ENCODE measurements at regions not wholly inside any gene's neighbourhood (a gene's known extent, or its start where the extent isn't known, plus 50 kb on each side); places are given as distances from the start of the nearest gene placed in this dataset.

DNA sequence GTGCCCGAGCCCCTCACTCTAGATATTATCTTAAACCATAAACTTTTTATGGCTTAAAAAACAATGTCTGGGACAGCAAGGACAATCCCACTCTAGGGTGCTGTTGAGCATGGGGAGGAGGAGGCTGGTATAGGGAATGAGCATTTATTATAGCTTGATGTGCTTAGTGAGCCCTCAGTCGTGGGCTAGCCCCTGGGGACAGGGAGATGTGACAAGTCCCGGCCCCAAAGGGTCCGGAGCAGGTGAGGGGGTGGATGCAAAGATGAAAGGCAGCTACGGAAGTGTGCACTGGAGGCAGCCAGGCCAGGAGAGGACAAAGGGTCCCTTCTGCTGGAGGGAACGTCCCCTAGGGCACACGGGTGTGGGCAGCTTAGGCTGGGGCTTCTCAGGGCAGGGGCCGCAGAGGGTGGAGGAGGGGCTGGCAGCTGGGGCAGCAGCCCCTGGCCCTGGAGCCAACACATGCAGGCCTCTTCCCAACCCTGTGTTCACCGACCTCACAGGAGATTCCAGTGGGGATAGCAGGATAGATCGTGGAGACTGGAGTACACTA is 106.3 kb upstream of the GPC1 start:
- DNase-seq (ENCODE audit: low spot score in 2 of 2) (no peak), ATAC-seq (ENCODE audit: low read depth) (no peak)
- Mint-ChIP-seq H3K4me1 (no peaks in the 10 kb centered on the region), H3K9me3 (peaks cover 7% of the 10 kb centered on the region), H3K4me3 (no peak overlapping the region), H3K27ac (no peak overlapping the region), H3K36me3 (no peaks in the 10 kb centered on the region), H3K27me3 (no peaks in the 10 kb centered on the region)

DNA sequence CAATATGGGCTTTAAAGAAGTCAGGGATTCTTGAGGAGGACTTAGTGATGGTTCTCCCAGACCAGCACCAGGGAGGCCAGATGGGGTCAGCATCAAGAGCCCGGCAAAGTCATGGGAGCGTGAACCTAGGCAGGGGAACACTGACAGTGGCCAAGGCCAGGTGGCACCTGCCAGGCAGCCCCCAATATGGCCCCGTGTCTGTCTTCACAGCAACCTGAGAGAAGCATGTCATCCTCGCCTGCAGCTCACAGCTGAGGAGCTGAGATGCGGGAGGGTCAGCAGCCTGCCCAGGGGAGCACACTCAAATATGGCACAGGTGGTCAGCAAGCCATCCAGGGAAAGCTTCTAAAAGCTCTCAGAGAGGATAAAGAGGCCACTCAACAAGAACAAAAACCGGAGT is 105.7 kb upstream of the GPC1 start:
- H3K4me1 Mint-ChIP-seq = no peaks in the 10 kb centered on the region
- H3K27me3 Mint-ChIP-seq = no peaks in the 10 kb centered on the region
- H3K36me3 Mint-ChIP-seq = no peaks in the 10 kb centered on the region
- peaks cover 7% of the 10 kb centered on the region for H3K9me3 Mint-ChIP-seq
- H3K27ac Mint-ChIP-seq = no peak overlapping the region
- H3K4me3 Mint-ChIP-seq = no peak overlapping the region
- ATAC-seq (ENCODE audit: low read depth) (no peak), DNase-seq (ENCODE audit: low spot score in 2 of 2) (no peak)

DNA sequence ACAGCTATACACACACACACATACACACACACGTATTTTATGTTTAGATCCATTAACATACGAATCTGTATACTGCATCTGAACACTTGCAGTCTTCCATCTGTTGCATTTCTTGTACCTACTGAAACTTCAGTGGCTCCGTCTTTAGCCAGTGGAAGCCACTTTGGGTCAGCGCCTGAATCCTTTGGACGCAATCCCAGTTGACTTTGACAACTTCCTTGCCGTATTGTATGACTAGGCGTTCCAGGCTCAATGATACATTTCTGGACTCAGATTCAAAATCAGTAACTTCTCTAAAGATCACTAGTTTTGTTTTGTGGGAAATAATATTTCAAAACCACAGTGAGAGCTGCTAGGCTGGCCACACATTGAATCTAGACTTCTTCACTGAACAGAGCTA is 101.5 kb upstream of the GPC1 start:
- ATAC-seq (ENCODE audit: low read depth) (no peak), DNase-seq (ENCODE audit: low spot score in 2 of 2) (no peak)
- Mint-ChIP-seq H3K36me3 (no peaks in the 10 kb centered on the region), H3K27ac (no peak overlapping the region), H3K4me1 (no peaks in the 10 kb centered on the region), H3K27me3 (peaks cover 9% of the 10 kb centered on the region), H3K9me3 (peaks cover 7% of the 10 kb centered on the region), H3K4me3 (no peak overlapping the region)

DNA sequence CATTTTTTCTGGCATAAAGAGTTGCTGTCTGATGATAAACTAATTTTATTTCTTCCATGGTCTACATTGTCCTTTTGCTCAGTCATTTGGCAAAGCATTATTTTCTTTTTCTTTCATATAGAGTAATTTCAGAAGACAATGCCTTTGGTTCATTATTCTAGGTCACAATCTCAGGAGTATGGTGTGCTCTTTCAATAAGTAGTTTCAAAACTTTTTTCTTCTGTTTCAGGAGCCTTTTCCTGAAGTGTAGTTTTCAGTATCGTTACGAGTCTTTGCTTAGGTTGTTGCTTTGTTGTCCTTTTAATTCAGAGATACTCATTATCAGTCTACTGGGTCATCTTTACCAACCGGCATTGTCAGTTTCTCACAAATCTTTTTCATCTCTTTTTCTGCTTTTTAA is 100.4 kb upstream of the GPC1 start:
- Mint-ChIP-seq H3K27ac (no peak overlapping the region), H3K4me1 (no peaks in the 10 kb centered on the region), H3K9me3 (peaks cover 7% of the 10 kb centered on the region), H3K27me3 (peaks cover 11% of the 10 kb centered on the region), H3K36me3 (no peaks in the 10 kb centered on the region), H3K4me3 (no peak overlapping the region)
- DNase-seq (ENCODE audit: low spot score in 2 of 2) (no peak), ATAC-seq (ENCODE audit: low read depth) (no peak)

DNA sequence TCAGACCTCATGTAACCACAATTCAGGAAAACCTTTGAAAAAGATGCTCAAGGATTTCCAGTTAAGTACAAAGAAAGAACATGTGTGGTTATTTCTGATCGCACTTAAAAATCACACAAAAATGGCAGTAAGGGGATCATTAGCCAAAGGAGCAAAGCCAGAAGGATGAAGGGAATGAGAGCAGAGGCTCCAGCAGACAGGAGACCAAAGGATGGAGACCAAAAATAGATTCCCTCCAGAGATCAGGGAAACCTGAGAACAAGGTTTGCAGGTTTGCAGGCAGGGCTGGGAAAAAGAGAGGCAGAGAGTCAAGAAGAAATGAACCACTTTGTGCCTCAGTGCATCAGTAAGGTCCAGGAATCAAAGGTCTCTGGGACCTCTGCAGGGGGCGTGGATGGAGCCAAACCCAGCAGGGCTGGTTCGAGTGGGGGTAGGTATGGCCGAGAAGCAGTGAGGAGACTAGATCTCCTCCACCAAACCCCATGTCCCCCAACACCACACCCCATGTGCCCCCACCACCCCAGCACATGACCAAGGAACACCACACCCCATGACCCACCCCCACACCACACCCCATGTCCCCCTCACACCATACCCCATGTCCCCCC is 98.5 kb upstream of the GPC1 start:
- no peak overlapping the region for H3K4me3 Mint-ChIP-seq
- peaks cover 11% of the 10 kb centered on the region for H3K27me3 Mint-ChIP-seq
- H3K9me3 Mint-ChIP-seq = peaks cover 5% of the 10 kb centered on the region
- no peak overlapping the region for H3K27ac Mint-ChIP-seq
- no peak for DNase-seq (ENCODE audit: low spot score in 2 of 2)
- ATAC-seq (ENCODE audit: low read depth) = no peak
- H3K4me1 Mint-ChIP-seq = no peaks in the 10 kb centered on the region
- no peaks in the 10 kb centered on the region for H3K36me3 Mint-ChIP-seq

DNA sequence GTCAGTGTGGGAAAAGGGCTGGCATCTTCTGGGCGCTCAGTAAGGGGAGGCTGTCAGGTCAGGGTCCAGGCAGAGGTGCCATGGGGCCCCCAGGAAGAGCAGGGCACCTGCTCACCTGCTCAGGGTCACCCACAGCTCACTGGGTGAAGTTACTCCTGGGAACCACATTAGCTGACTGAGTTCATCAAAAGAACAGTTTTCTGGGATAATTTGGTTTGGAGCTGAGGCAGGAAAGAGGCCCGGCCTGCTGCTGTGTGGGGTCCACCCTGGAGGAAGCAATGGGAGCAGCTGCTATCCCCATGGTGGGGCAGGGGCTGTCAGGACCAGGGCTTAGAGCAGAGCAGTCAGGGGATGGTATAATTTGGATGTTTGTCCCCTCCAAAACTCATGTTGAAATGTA is 97.2 kb upstream of the GPC1 start:
- no peak overlapping the region for H3K27ac Mint-ChIP-seq
- H3K4me3 Mint-ChIP-seq = no peak overlapping the region
- no peaks in the 10 kb centered on the region for H3K9me3 Mint-ChIP-seq
- no peak for ATAC-seq (ENCODE audit: low read depth)
- no peak for DNase-seq (ENCODE audit: low spot score in 2 of 2)
- no peaks in the 10 kb centered on the region for H3K36me3 Mint-ChIP-seq
- H3K27me3 Mint-ChIP-seq = peaks cover 11% of the 10 kb centered on the region
- H3K4me1 Mint-ChIP-seq = no peaks in the 10 kb centered on the region

DNA sequence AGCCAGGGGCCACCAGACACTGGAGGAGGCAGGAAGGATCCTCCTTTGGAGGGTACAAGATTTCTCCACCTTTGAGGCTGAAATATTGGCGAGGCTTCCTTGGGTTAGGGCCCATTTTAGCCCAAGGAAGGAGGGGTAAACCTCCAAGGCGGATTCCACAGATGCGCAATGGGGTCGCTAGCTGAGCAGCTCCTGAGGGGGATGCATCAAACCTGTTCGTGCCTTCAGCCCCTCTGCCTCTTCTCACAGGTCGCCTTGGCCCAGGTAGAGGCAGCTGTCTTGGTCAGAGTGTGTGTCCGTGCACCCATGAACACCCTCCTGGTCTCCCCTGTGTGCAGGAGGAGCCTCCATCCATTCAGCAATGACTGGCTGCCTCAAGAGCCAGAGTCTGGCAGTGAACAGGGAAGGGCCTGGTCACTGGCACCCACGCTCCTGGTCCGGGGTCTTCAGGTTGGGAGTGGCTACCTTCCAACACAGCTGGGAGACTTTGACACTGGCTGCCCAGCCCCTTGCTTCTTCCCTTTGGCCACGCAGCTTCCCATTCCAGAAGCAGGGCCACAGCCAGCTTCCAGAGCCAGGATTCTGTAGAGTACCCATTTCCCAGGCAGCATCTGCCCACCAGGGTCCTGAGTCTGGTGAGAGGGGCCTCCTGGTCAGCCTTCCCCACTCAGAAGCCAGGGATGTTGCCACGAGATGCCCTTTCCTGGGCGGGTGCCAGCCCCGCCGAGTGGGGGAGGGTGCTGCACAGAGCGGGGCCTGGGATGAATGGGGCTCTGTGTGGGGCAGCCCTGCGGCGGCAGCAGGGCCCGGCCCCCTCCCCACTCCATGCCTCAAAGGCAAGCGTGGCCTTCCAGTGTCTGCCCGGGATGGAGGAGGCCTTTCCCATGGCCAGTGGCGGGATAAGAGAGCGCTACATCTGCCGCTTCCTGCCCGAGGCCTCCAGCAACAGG is 95.8 kb upstream of the GPC1 start:
- no peak for ATAC-seq (ENCODE audit: low read depth)
- no peak overlapping the region for H3K27ac Mint-ChIP-seq
- no peak for DNase-seq (ENCODE audit: low spot score in 2 of 2)

DNA sequence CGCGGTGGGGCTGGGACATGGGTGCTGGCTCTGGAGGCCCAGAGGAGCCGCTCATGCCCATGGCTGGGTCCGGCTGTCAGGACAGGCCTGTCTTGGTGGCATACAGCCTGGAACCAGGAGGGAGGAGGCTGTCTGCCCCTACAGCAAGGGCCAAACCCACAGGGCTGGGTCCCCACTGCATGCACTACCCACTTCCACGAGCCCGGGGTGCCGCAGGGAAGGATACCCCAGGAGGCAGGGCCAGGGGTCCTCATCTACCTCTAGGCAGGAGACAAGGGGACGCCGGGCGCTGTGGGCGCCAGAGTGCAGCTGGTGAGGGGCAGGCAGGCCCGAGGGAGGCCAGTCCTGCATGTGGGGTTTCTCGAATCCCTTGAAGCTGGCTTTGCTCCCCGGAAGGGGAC is 95.1 kb upstream of the GPC1 start:
- no peak for ATAC-seq (ENCODE audit: low read depth)
- Mint-ChIP-seq H3K4me3 (no peak overlapping the region), H3K9me3 (no peaks in the 10 kb centered on the region), H3K27ac (no peak overlapping the region), H3K27me3 (peaks cover 11% of the 10 kb centered on the region), H3K36me3 (no peaks in the 10 kb centered on the region), H3K4me1 (no peaks in the 10 kb centered on the region)
- DNase-seq (ENCODE audit: low spot score in 2 of 2) = no peak

More for the DNA sequence above, 95.8 kb upstream of the GPC1 start:
- Mint-ChIP-seq H3K9me3 (no peaks in the 10 kb centered on the region), H3K27me3 (peaks cover 11% of the 10 kb centered on the region), H3K4me3 (no peak overlapping the region), H3K4me1 (no peaks in the 10 kb centered on the region), H3K36me3 (no peaks in the 10 kb centered on the region)

DNA sequence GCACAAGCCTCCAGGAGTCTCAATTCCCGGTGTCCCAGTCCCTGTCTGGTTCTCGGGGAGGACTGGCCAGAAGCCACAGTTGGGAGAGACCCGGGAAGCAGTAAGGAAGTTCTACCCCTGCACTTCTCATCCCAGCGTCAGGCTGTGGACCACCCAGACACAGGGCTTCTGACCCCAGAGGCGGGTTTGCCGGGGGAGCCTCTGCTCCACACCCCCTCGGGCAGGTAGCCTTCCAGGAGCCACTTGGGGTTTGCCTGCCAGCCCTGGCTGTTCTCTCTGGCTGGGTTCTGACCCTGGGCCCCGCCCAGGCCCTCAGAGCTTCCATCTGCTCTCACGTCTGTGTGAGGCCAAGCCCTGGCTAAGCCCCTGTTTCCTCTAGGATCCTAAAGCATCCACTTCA is 94.4 kb upstream of the GPC1 start:
- H3K27me3 Mint-ChIP-seq = peaks cover 13% of the 10 kb centered on the region
- H3K4me1 Mint-ChIP-seq = no peaks in the 10 kb centered on the region
- no peak overlapping the region for H3K4me3 Mint-ChIP-seq
- H3K9me3 Mint-ChIP-seq = no peaks in the 10 kb centered on the region
- no peaks in the 10 kb centered on the region for H3K36me3 Mint-ChIP-seq
- no peak overlapping the region for H3K27ac Mint-ChIP-seq
- no peak for ATAC-seq (ENCODE audit: low read depth)
- no peak for DNase-seq (ENCODE audit: low spot score in 2 of 2)

DNA sequence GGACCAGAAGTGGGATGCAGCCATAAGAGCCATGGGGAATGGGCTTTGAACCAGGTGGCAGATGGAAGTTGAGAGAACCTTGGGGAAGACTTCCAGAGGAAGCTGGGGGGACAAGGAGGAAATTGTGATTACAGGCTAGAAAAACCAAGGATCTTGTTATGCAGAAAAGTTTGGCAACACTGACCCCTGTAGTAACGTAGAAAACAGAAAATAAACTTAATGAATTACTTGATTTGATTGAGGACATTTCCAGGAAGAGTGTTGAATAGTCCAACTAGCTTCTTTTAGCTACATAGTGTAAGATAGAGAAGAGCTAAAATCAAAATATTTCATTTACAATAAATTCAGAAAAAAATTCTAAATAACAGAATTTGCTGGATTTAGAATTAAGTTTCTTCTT is 91.9 kb upstream of the GPC1 start:
- Mint-ChIP-seq H3K27ac (no peak overlapping the region), H3K27me3 (peaks cover 10% of the 10 kb centered on the region), H3K36me3 (no peaks in the 10 kb centered on the region), H3K4me1 (no peaks in the 10 kb centered on the region), H3K4me3 (no peak overlapping the region), H3K9me3 (no peaks in the 10 kb centered on the region)
- ATAC-seq (ENCODE audit: low read depth) = no peak
- DNase-seq (ENCODE audit: low spot score in 2 of 2) = no peak

DNA sequence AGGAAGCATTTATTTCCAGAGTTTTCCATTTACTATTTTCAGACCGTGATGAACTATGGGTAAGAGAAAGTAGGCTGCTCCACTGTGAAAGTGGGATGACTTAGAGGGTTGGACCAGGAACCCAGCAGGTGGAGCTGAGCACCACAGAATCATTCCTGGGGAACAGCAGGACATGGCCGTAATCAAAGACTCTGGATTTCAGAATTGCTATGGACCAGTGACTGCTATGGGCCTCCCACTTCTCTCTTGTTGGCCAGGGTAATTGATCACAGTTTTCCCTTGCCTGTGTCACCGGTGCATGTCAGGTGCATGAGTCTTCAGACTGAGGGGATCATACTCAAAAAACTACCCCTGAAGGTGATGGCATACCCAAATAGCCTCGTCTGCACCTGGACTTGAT is 90.6 kb upstream of the GPC1 start:
- DNase-seq (ENCODE audit: low spot score in 2 of 2) = no peak
- no peaks in the 10 kb centered on the region for H3K9me3 Mint-ChIP-seq
- peaks cover 11% of the 10 kb centered on the region for H3K27me3 Mint-ChIP-seq
- no peaks in the 10 kb centered on the region for H3K36me3 Mint-ChIP-seq
- no peak overlapping the region for H3K4me3 Mint-ChIP-seq
- no peaks in the 10 kb centered on the region for H3K4me1 Mint-ChIP-seq
- ATAC-seq (ENCODE audit: low read depth) = no peak
- no peak overlapping the region for H3K27ac Mint-ChIP-seq

DNA sequence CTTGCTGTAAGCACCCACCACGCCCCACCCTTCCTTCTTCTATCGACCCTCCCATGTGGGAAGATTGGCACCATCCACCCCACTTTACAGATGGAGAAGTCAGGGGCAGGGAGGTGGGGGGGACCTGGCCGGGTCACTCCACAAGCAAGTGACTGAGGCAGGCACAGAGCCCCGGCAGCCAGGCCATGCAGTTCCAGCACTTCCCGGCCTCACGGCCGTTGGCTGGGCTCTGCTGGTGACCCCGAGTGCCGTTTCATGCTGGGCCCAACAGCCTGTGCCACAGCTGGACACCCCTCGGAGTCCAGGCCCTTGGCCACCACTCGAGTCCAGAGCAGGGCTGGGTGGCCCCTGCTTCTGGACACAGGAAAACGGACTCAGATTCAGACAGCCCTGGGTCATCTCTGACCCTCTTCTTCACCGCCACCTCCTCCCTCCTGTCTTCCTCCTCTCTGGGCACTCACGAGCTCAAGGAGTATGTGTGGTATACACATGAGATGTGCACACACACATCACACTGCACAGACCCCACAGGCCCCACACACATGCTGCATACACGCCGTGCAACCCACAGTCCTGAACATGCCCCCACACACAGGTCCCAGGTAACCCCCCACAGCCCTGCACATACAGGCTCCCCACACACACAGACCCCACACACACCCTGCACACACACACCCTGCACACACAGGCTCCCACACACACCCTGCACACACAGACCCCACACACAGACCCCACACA is 89.3 kb upstream of the GPC1 start:
- ATAC-seq (ENCODE audit: low read depth) (no peak), DNase-seq (ENCODE audit: low spot score in 2 of 2) (no peak)
- no peak overlapping the region for H3K27ac Mint-ChIP-seq
- H3K4me1 Mint-ChIP-seq = no peaks in the 10 kb centered on the region
- no peaks in the 10 kb centered on the region for H3K9me3 Mint-ChIP-seq
- no peak overlapping the region for H3K4me3 Mint-ChIP-seq
- H3K27me3 Mint-ChIP-seq = peaks cover 15% of the 10 kb centered on the region
- no peaks in the 10 kb centered on the region for H3K36me3 Mint-ChIP-seq

DNA sequence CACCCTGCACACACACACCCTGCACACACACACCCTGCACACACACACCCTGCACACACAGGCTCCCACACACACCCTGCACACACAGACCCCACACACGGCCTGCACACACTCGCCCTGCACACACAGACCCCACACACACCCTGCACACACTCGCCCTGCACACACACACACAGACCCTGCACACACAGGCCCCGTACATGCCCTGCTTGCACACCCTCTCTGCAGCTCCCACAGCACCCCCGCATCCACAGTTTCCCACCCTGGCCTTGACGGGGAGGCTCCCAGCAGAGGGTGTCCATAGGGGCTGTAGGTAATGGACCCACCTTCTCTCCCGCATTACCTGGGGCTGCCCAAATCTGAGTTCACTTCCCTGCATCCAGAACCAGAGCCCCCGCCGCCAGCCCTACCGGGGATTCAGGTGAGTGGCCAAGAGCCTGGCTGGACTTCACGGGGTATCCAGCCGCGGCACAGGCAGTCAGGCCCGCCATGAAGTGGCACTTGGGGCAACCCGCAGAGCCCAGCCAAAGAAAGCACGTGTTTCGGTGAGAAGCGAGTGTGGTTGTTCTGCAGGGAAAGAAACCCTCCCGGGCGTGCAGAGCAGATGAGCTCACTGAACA is 88.6 kb upstream of the GPC1 start:
- Mint-ChIP-seq H3K27ac (no peak overlapping the region), H3K27me3 (peaks cover 15% of the 10 kb centered on the region), H3K9me3 (no peaks in the 10 kb centered on the region), H3K4me1 (no peaks in the 10 kb centered on the region), H3K4me3 (no peak overlapping the region), H3K36me3 (no peaks in the 10 kb centered on the region)
- ATAC-seq (ENCODE audit: low read depth) (no peak), DNase-seq (ENCODE audit: low spot score in 2 of 2) (no peak)

Data from memory B cell (primary cell).